RWPE2 (cell line): ENCODE measurements at regions not wholly inside any gene's neighbourhood (a gene's known extent, or its start where the extent isn't known, plus 50 kb on each side); places are given as distances from the start of the nearest gene placed in this dataset.
"Not testable (repeated sequence)": the region's sequence is repeated elsewhere in the genome, so short reads cannot be mapped to it uniquely, and the experiment has no call there.

Experiments
- ATAC-seq: fragments of 200-7000 bp; cut with Tn5 transposase; 3 replicates; pipeline ENCODE4 v1.9.1; 2021; ENCODE audit warnings: low read depth
- DNase-seq: peaks from one replicate; pipeline ENCODE4 v3.0.0-alpha.2; 2020; ENCODE audit warnings: low spot score
- H3K27ac ChIP-seq: fragments of 450-650 bp; 2 replicates; pipeline ENCODE4 v1.5.1; 2017; ENCODE audit warnings: mild to moderate bottlenecking; ENCODE audit not compliant: poor library complexity, severe bottlenecking
- H3K27me3 ChIP-seq: fragments of 250-450 bp; sonication (Bioruptor Pico); 2 replicates; pipeline ENCODE4 v1.5.1; 2021; ENCODE audit warnings: mild to moderate bottlenecking, moderate library complexity; ENCODE audit not compliant: insufficient read depth, poor library complexity, severe bottlenecking
- H3K36me3 ChIP-seq: fragments of 250-450 bp; sonication (Bioruptor Pico); 2 replicates; pipeline ENCODE4 v1.5.1; 2020; ENCODE audit warnings: low read depth, mild to moderate bottlenecking, moderate library complexity
- H3K4me1 ChIP-seq: fragments of 250-450 bp; sonication (Bioruptor Pico); 2 replicates; pipeline ENCODE4 v1.5.1; 2021; ENCODE audit warnings: mild to moderate bottlenecking, moderate library complexity; ENCODE audit not compliant: insufficient read depth, poor library complexity, severe bottlenecking
- H3K4me3 ChIP-seq: fragments of 250-450 bp; sonication (Bioruptor Pico); 2 replicates; pipeline ENCODE4 v1.5.1; 2021; ENCODE audit warnings: mild to moderate bottlenecking, moderate library complexity; ENCODE audit not compliant: severe bottlenecking
- H3K9me3 ChIP-seq: fragments of 250-450 bp; sonication (Bioruptor Pico); 2 replicates; pipeline ENCODE4 v1.5.1; 2021; ENCODE audit warnings: mild to moderate bottlenecking, moderate library complexity; ENCODE audit not compliant: severe bottlenecking
- CTCF ChIP-seq: fragments of 450-650 bp; IDR thresholded peaks from one replicate; pipeline ENCODE4 v1.5.1; 2017; ENCODE audit warnings: mild to moderate bottlenecking, moderate library complexity; ENCODE audit not compliant: poor library complexity, severe bottlenecking

GRCh38 chr6:154637392-154637791 lies 95.8 kb upstream of the SCAF8 start:
- Histone ChIP-seq H3K27me3 (no peaks in the 10 kb centered on the region), H3K27ac (no peak overlapping the region), H3K36me3 (no peaks in the 10 kb centered on the region), H3K4me1 (no peaks in the 10 kb centered on the region), H3K4me3 (no peak overlapping the region), H3K9me3 (no peaks in the 10 kb centered on the region)
- DNase-seq (no peak), ATAC-seq (no peak)
- no peak for TF ChIP-seq CTCF

GRCh38 chr6:154638369-154638768 lies 94.8 kb upstream of the SCAF8 start:
- Histone ChIP-seq H3K4me1 (no peaks in the 10 kb centered on the region), H3K27ac (no peak overlapping the region), H3K36me3 (no peaks in the 10 kb centered on the region), H3K9me3 (no peaks in the 10 kb centered on the region), H3K4me3 (no peak overlapping the region), H3K27me3 (no peaks in the 10 kb centered on the region)
- ATAC-seq (no peak), DNase-seq (no peak)
- no peak for TF ChIP-seq CTCF

- DNase-seq, H3K9me3 ChIP-seq, H3K36me3 ChIP-seq, ATAC-seq, H3K4me1 ChIP-seq, H3K27ac ChIP-seq, H3K27me3 ChIP-seq, H3K4me3 ChIP-seq: not testable (repeated sequence)
These were observed 94.0 kb upstream of the SCAF8 start for GRCh38 chr6:154639196-154639595.

GRCh38 chr6:154648188-154648887 lies 84.9 kb upstream of the SCAF8 start:
- no peaks in the 10 kb centered on the region for H3K27me3 ChIP-seq
- no peak for TF ChIP-seq CTCF
- no peaks in the 10 kb centered on the region for H3K36me3 ChIP-seq
- no peak for DNase-seq
- no peaks in the 10 kb centered on the region for H3K4me1 ChIP-seq
- no peak overlapping the region for H3K27ac ChIP-seq
- no peak for ATAC-seq
- H3K9me3 ChIP-seq = no peaks in the 10 kb centered on the region
- H3K4me3 ChIP-seq = no peak overlapping the region

- Histone ChIP-seq H3K36me3 (no peaks in the 10 kb centered on the region), H3K4me1 (peaks cover 5% of the 10 kb centered on the region), H3K27ac (no peak overlapping the region), H3K27me3 (no peaks in the 10 kb centered on the region), H3K9me3 (no peaks in the 10 kb centered on the region), H3K4me3 (no peak overlapping the region)
- DNase-seq (no peak), ATAC-seq (no peak)
- no peak for TF ChIP-seq CTCF
These were observed 84.4 kb upstream of the SCAF8 start for GRCh38 chr6:154648888-154649205.
